ENCODE measurements at regions not wholly inside any gene's neighbourhood (a gene's known extent, or its start where the extent isn't known, plus 50 kb on each side); places are given as distances from the start of the nearest gene placed in this dataset.

GRCh38 chr7:146028251-146028750 lies 88.3 kb upstream of the CNTNAP2 start:
- TF ChIP-seq REST (IDR thresholded peaks at IDR 0.05; ENCODE audit: low read depth) (no peak), MAX (IDR thresholded peaks at IDR 0.05) (no peak)

Data from HCT116 (cell line).